ENCODE measurements at regions not wholly inside any gene's neighbourhood (a gene's known extent, or its start where the extent isn't known, plus 50 kb on each side); places are given as distances from the start of the nearest gene placed in this dataset.

DNA sequence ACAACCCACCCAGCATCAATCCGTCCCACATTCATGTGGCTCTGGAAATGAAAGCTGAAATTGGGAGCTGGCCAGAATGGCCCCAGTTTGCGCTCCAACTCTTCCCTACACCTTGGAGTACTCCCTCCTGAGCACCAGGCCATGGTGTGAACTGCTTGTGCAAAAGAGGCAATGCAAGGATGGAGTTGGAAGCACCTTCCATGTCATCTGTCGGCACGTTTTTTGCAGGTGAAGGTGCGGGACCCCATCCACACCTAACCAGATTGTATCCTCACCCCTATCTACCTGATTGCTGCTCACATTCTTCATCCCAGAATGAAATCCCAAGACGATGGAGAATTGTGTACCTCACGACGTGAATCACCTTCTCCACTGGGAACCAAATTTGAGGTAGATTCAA lies 136.6 kb upstream of the WSB1 start:
- TF ChIP-seq, protein P1, sequence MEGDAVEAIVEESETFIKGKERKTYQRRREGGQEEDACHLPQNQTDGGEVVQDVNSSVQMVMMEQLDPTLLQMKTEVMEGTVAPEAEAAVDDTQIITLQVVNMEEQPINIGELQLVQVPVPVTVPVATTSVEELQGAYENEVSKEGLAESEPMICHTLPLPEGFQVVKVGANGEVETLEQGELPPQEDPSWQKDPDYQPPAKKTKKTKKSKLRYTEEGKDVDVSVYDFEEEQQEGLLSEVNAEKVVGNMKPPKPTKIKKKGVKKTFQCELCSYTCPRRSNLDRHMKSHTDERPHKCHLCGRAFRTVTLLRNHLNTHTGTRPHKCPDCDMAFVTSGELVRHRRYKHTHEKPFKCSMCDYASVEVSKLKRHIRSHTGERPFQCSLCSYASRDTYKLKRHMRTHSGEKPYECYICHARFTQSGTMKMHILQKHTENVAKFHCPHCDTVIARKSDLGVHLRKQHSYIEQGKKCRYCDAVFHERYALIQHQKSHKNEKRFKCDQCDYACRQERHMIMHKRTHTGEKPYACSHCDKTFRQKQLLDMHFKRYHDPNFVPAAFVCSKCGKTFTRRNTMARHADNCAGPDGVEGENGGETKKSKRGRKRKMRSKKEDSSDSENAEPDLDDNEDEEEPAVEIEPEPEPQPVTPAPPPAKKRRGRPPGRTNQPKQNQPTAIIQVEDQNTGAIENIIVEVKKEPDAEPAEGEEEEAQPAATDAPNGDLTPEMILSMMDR (IDR thresholded peaks at IDR 0.05; ENCODE audit: poor library complexity, severe bottlenecking): no peak
- no peak for TF ChIP-seq TAF1 (IDR thresholded peaks at IDR 0.05; ENCODE audit: low read depth)
- TF ChIP-seq EP300 (conservative IDR thresholded peaks at IDR 0.05; ENCODE audit: poor library complexity, severe bottlenecking): no peak
- no peak for TF ChIP-seq EZH2 (IDR thresholded peaks at IDR 0.05; ENCODE audit: borderline replicate concordance, insufficient read depth, low read length, poor library complexity, severe bottlenecking)

Measured in neural cell (in vitro differentiated cells).